Testis (tissue), 2 donors: ENCODE measurements at regions not wholly inside any gene's neighbourhood (a gene's known extent, or its start where the extent isn't known, plus 50 kb on each side); places are given as distances from the start of the nearest gene placed in this dataset.

Experiments used
- POLR2A ChIP-seq: fragments of 450-650 bp; IDR thresholded peaks from one replicate; pipeline ENCODE4 v1.6.1; 2017; ENCODE audit warnings: antibody characterized with exemption, mild to moderate bottlenecking, moderate library complexity
- TF ChIP-seq, protein P1 (sequence below), 3 experiments: fragments of 450-650 bp in 2 of 3; fragments of 200-600 bp in 1 of 3; sonication (generic) in 1 of 3; IDR thresholded peaks; one replicate each; pipeline ENCODE4 v1.5.1; 2016 to 2019; ENCODE audit warnings: antibody characterized with exemption in 3 of 3, mild to moderate bottlenecking in 2 of 3, moderate library complexity in 1 of 3

DNA sequence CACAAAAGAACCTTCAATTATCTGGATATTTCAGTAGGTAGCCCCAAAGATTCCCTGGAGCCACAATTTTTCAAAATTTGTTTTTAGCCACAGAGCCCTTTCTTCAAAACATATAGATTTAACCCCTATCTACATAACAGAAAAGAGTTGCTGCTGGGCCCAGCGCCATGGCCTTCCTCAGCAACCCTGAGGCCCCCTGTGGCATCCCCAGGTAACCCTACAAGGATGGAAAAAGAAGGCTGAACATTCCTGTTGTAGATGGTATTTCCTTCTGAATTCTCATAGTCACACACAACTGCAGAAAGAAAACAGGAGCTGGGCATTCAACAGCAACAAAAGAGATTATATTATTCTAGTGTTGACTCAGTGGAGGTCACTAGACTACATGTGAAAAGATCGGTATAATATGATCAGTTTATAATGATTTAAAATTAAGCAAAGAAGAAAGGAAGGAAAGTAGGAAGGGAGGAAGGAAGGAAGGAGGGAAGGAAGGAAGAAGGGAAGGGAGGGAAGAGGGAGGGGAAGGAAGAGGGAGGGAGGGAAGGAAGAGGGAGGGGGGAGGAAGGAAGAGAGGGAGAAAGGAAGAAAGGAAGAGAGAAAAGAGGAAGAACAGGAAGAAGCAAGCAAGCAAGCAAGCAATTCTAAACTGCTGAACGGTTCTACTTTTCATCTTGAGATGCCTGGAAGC lies 342.5 kb upstream of the NR2F2 start:
- TF ChIP-seq, protein P1, sequence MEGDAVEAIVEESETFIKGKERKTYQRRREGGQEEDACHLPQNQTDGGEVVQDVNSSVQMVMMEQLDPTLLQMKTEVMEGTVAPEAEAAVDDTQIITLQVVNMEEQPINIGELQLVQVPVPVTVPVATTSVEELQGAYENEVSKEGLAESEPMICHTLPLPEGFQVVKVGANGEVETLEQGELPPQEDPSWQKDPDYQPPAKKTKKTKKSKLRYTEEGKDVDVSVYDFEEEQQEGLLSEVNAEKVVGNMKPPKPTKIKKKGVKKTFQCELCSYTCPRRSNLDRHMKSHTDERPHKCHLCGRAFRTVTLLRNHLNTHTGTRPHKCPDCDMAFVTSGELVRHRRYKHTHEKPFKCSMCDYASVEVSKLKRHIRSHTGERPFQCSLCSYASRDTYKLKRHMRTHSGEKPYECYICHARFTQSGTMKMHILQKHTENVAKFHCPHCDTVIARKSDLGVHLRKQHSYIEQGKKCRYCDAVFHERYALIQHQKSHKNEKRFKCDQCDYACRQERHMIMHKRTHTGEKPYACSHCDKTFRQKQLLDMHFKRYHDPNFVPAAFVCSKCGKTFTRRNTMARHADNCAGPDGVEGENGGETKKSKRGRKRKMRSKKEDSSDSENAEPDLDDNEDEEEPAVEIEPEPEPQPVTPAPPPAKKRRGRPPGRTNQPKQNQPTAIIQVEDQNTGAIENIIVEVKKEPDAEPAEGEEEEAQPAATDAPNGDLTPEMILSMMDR (IDR thresholded peaks at IDR 0.05): no peak
- no peak for TF ChIP-seq POLR2A
